Spinal cord (tissue), 9 donors: ENCODE measurements at regions not wholly inside any gene's neighbourhood (a gene's known extent, or its start where the extent isn't known, plus 50 kb on each side); places are given as distances from the start of the nearest gene placed in this dataset.
"Not testable (repeated sequence)": the region's sequence is repeated elsewhere in the genome, so short reads cannot be mapped to it uniquely, and the experiment has no call there.

ENCODE experiments used
- DNase-seq, 6 donors: peaks; one replicate each; pipeline versions ENCODE4 v3.0.0 to v3.0.0-alpha.2; 2013 to 2015; ENCODE audit warnings: low spot score in 6 of 6, low read depth in 4 of 6
- H3K27ac ChIP-seq: one replicate; pipeline ENCODE4 v1.5.1; 2013; ENCODE audit warnings: low read depth, low read length, control low read depth
- H3K27me3 ChIP-seq: one replicate; pipeline ENCODE4 v1.6.1; 2013; ENCODE audit warnings: low read length; ENCODE audit not compliant: control insufficient read depth, insufficient read depth
- H3K36me3 ChIP-seq: one replicate; pipeline ENCODE4 v1.6.1; 2013; ENCODE audit warnings: low read length; ENCODE audit not compliant: control insufficient read depth, insufficient read depth
- H3K4me1 ChIP-seq: one replicate; pipeline ENCODE4 v1.6.1; 2013; ENCODE audit warnings: low read length; ENCODE audit not compliant: control insufficient read depth, insufficient read depth
- H3K4me3 ChIP-seq: one replicate; pipeline ENCODE4 v1.5.1; 2013; ENCODE audit warnings: low read depth, low read length, control low read depth
- H3K9me3 ChIP-seq: one replicate; pipeline ENCODE4 v1.6.1; 2013; ENCODE audit warnings: low read length; ENCODE audit not compliant: control insufficient read depth, insufficient read depth
- whole genome bisulfite sequencing: methylation state at CpG from one replicate; pipeline ENCODE4 v1.1.5; 2013; ENCODE audit warnings: missing lambda C conversion rate; ENCODE audit not compliant: insufficient coverage; 5-methylcytosine and 5-hydroxymethylcytosine counted together
- donor health status: healthy.

GRCh38 chr5:163961230-163961629, 455.8 kb downstream of the MAT2B start:
- H3K9me3 ChIP-seq, H3K27ac ChIP-seq, H3K36me3 ChIP-seq, H3K4me1 ChIP-seq, H3K27me3 ChIP-seq, DNase-seq, H3K4me3 ChIP-seq: not testable (repeated sequence)
- WGBS: no CpG with 5 or more reads among the region's 5 CpGs

GRCh38 chr5:163963881-163964280, 458.5 kb downstream of the MAT2B start:
- H3K36me3 ChIP-seq: no peaks in the 10 kb centered on the region
- WGBS: 96% methylated on average over 3 of the region's 9 CpGs
- DNase-seq: peak in 1 of 6 donors; percentile 11
- H3K4me3 ChIP-seq: no peak overlapping the region
- H3K27ac ChIP-seq: no peak overlapping the region
- no peaks in the 10 kb centered on the region for H3K4me1 ChIP-seq
- no peaks in the 10 kb centered on the region for H3K27me3 ChIP-seq
- H3K9me3 ChIP-seq: no peaks in the 10 kb centered on the region

- no peak overlapping the region for H3K4me3 ChIP-seq
- no peaks in the 10 kb centered on the region for H3K27me3 ChIP-seq
- no peaks in the 10 kb centered on the region for H3K9me3 ChIP-seq
- DNase-seq: peak in 2 of 6 donors; percentile 1 to 38
- no peaks in the 10 kb centered on the region for H3K4me1 ChIP-seq
- H3K27ac ChIP-seq: no peak overlapping the region
- WGBS: 80% methylated on average over 3 of the region's 3 CpGs
- no peaks in the 10 kb centered on the region for H3K36me3 ChIP-seq
These were observed 459.3 kb downstream of the MAT2B start for GRCh38 chr5:163964671-163965070.

GRCh38 chr5:163967268-163967667, 461.8 kb downstream of the MAT2B start:
- Histone ChIP-seq H3K36me3 (no peaks in the 10 kb centered on the region), H3K4me3 (no peak overlapping the region), H3K27me3 (no peaks in the 10 kb centered on the region), H3K27ac (no peak overlapping the region), H3K4me1 (no peaks in the 10 kb centered on the region), H3K9me3 (no peaks in the 10 kb centered on the region)
- 50% methylated on average over 1 of the region's 1 CpG for WGBS
- DNase-seq: no peak

GRCh38 chr5:163968651-163969050, 463.2 kb downstream of the MAT2B start:
- Histone ChIP-seq H3K4me3 (no peak overlapping the region), H3K36me3 (no peaks in the 10 kb centered on the region), H3K27ac (no peak overlapping the region), H3K27me3 (no peaks in the 10 kb centered on the region), H3K4me1 (no peaks in the 10 kb centered on the region), H3K9me3 (no peaks in the 10 kb centered on the region)
- no peak for DNase-seq
- no CpG with 5 or more reads among the region's 2 CpGs for WGBS

- no peaks in the 10 kb centered on the region for H3K9me3 ChIP-seq
- H3K36me3 ChIP-seq: no peaks in the 10 kb centered on the region
- 60% methylated on average over 1 of the region's 3 CpGs for WGBS
- H3K4me1 ChIP-seq: no peaks in the 10 kb centered on the region
- no peak overlapping the region for H3K4me3 ChIP-seq
- no peak overlapping the region for H3K27ac ChIP-seq
- DNase-seq: no peak
- H3K27me3 ChIP-seq: no peaks in the 10 kb centered on the region
These were observed 471.3 kb downstream of the MAT2B start for GRCh38 chr5:163976696-163977095.

- no peak for DNase-seq
- Histone ChIP-seq H3K4me3 (no peak overlapping the region), H3K9me3 (no peaks in the 10 kb centered on the region), H3K27me3 (no peaks in the 10 kb centered on the region), H3K4me1 (no peaks in the 10 kb centered on the region), H3K27ac (no peak overlapping the region), H3K36me3 (no peaks in the 10 kb centered on the region)
- WGBS: 0% methylated on average over 1 of the region's 5 CpGs
These were observed 473.5 kb downstream of the MAT2B start for GRCh38 chr5:163978897-163979296.

- Histone ChIP-seq H3K9me3 (no peaks in the 10 kb centered on the region), H3K4me1 (no peaks in the 10 kb centered on the region), H3K27me3 (no peaks in the 10 kb centered on the region), H3K36me3 (no peaks in the 10 kb centered on the region), H3K4me3 (no peak overlapping the region), H3K27ac (no peak overlapping the region)
- 67% methylated on average over 1 of the region's 4 CpGs for WGBS
- DNase-seq: no peak
These were observed 483.1 kb downstream of the MAT2B start for GRCh38 chr5:163988566-163988965.

- no peaks in the 10 kb centered on the region for H3K4me1 ChIP-seq
- H3K27me3 ChIP-seq: no peaks in the 10 kb centered on the region
- H3K27ac ChIP-seq: no peak overlapping the region
- H3K36me3 ChIP-seq: no peaks in the 10 kb centered on the region
- DNase-seq: no peak
- H3K4me3 ChIP-seq: no peak overlapping the region
- no peaks in the 10 kb centered on the region for H3K9me3 ChIP-seq
- WGBS: 90% methylated on average over 2 of the region's 6 CpGs
These were observed 487.7 kb downstream of the MAT2B start for GRCh38 chr5:163993126-163993525.

GRCh38 chr5:163995206-163995605, 489.8 kb downstream of the MAT2B start:
- H3K27ac ChIP-seq: no peak overlapping the region
- H3K36me3 ChIP-seq: no peaks in the 10 kb centered on the region
- H3K9me3 ChIP-seq: no peaks in the 10 kb centered on the region
- H3K4me1 ChIP-seq: no peaks in the 10 kb centered on the region
- peak in 2 of 6 donors; percentile 13 to 42 for DNase-seq
- H3K27me3 ChIP-seq: no peaks in the 10 kb centered on the region
- 33% methylated on average over 1 of the region's 4 CpGs for WGBS
- no peak overlapping the region for H3K4me3 ChIP-seq
